Ectodermal cell (in vitro differentiated cells): ENCODE measurements at regions not wholly inside any gene's neighbourhood (a gene's known extent, or its start where the extent isn't known, plus 50 kb on each side); places are given as distances from the start of the nearest gene placed in this dataset.
A peak's percentile ranks its signal among the peaks of the same experiment; 100 is the strongest.

Experiments used
- H3K27ac ChIP-seq: 2 replicates; pipeline ENCODE4 v1.7.0; 2013; ENCODE audit warnings: mild to moderate bottlenecking, low read depth, low read length; ENCODE audit not compliant: insufficient read depth, poor library complexity, severe bottlenecking
- H3K27me3 ChIP-seq: 2 replicates; pipeline ENCODE4 v1.7.0; 2013; ENCODE audit warnings: mild to moderate bottlenecking, low read length; ENCODE audit not compliant: insufficient read depth, control insufficient read depth, poor library complexity, severe bottlenecking
- H3K36me3 ChIP-seq: one replicate; pipeline ENCODE4 v1.7.0; 2013; ENCODE audit warnings: low read length; ENCODE audit not compliant: control insufficient read depth, insufficient read depth
- H3K4me1 ChIP-seq: one replicate; pipeline ENCODE4 v1.7.0; 2013; ENCODE audit warnings: low read length; ENCODE audit not compliant: control insufficient read depth, insufficient read depth
- H3K4me3 ChIP-seq: 2 replicates; pipeline ENCODE4 v1.7.0; 2013; ENCODE audit warnings: low read depth, low read length, control low read depth; ENCODE audit not compliant: insufficient read depth
- H3K9me3 ChIP-seq: 2 replicates; pipeline ENCODE4 v1.7.0; 2013; ENCODE audit warnings: mild to moderate bottlenecking, low read length, moderate library complexity; ENCODE audit not compliant: control insufficient read depth
- WGBS, 2 experiments: methylation state at CpG; one replicate each; pipeline ENCODE4 v1.1.7; 2013; ENCODE audit warnings: missing lambda C conversion rate in 2 of 2; 5-methylcytosine and 5-hydroxymethylcytosine counted together

DNA sequence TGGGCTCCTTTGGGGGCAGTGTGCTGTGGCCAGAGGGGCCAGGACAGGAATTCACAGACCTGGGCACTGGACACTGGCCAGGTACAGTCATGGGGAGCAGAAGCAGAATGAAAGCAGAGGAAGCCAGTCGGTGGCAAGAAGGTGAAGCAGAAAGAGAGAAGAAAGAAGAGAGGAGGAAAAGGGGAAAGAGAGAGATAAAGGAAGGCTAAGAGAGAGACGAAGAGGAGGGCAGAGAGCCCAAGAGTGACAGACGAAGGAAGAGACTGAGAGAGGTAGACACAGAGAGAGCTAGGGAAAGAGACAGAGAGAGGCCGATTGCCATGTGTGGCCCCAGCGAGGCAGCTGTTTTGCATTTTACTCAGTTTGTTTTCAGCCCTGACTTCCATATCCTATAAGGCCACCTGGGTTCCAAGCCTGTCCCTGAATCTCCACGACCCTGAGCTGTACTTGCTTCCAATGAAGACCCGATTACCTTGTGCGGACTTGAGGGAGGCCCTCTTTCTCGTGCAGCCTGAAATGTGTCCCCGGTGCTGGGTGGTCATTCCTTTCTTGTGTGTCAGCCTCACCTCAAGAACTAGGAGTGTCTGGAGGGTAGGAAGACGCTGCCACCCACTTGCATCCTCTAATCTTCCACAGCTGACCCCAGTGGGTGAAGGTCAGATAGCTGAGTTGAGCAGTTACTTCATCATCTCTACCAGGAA is 73.9 kb downstream of the LSM3 start:
- Histone ChIP-seq H3K27ac (no peak overlapping the region), H3K4me1 (peaks cover 13% of the 10 kb centered on the region)
- 89 to 93% methylated on average over 11 of the region's 11 CpGs for WGBS, 2 experiments

DNA sequence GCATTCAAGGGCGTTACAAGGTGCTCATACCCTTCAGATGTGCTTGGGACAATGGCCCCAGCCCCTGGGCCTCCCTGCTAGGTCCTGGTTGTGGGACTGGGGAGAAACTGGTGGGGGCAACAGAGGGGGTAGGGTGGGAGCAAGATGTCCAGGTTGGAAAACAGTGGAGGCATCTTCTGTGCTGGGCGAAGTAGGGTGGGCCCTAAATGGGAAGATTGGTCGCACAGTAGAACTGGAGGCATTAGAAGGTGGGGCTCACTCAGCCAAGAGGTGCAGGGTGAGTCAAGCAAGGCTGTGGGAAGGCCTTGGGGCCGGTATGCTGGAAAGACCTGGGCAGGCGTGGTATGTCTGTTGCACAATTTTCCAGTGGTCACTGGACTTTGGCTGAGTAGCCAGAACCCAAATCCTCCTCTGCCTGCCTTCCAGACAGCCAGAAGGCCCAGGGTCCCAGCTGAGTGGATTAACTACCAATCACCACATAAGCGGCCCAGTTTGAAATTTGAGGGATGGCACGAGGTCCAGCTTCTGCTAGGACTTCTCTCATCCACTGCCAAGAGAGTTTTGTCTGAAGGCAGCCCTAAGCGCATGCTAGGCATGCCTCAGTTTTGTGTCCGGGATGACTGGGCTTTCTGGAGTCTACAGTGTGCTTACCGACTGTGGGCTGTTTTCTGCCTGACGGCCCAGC is 74.5 kb downstream of the LSM3 start:
- Histone ChIP-seq H3K9me3 (no peaks in the 10 kb centered on the region), H3K36me3 (no peaks in the 10 kb centered on the region), H3K27me3 (no peaks in the 10 kb centered on the region), H3K4me3 (no peak overlapping the region), H3K27ac (no peak overlapping the region), H3K4me1 (peaks cover 13% of the 10 kb centered on the region)
- 92% methylated on average over 11 of the region's 11 CpGs for WGBS, 2 experiments

More for the DNA sequence above, 73.9 kb downstream of the LSM3 start:
- Histone ChIP-seq H3K36me3 (no peaks in the 10 kb centered on the region), H3K27me3 (no peaks in the 10 kb centered on the region), H3K4me3 (no peak overlapping the region), H3K9me3 (no peaks in the 10 kb centered on the region)

DNA sequence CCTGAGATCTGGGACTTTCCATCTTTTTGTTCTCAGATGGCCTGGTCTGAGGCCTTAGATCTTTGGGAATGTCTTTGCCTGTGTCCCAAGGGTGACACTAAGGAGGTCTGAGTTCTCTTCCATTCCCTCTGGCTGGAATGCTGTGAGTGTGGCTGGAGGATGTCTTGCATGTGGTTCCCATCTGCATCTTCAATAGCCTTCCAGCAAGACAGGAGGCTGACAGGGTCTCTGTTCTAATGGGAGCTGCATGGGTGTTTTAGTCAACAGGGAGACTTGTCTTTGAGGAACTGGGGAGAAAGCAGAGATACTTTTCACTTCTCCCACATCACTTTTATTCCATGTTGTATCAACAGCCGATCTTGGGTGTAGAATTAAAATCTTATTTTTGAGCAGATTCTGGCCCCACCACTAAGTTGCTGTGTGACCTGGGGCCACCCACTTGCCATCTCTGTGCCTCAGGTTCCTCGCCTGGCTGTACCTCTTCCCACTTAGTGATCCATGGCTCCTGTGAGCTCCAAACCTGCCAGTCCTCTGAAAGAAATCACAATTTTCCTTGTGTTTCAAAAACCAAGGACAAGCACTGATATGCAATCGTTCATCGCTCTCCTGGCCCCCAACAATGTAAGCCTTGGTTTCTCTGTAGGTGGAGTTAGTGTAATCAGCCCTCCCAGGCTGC is 75.2 kb downstream of the LSM3 start:
- Histone ChIP-seq H3K27ac (no peak overlapping the region), H3K4me1 (peaks cover 11% of the 10 kb centered on the region), H3K27me3 (no peaks in the 10 kb centered on the region), H3K9me3 (no peaks in the 10 kb centered on the region), H3K36me3 (no peaks in the 10 kb centered on the region), H3K4me3 (no peak overlapping the region)
- 95 to 96% methylated on average over 4 of the region's 4 CpGs for WGBS, 2 experiments

DNA sequence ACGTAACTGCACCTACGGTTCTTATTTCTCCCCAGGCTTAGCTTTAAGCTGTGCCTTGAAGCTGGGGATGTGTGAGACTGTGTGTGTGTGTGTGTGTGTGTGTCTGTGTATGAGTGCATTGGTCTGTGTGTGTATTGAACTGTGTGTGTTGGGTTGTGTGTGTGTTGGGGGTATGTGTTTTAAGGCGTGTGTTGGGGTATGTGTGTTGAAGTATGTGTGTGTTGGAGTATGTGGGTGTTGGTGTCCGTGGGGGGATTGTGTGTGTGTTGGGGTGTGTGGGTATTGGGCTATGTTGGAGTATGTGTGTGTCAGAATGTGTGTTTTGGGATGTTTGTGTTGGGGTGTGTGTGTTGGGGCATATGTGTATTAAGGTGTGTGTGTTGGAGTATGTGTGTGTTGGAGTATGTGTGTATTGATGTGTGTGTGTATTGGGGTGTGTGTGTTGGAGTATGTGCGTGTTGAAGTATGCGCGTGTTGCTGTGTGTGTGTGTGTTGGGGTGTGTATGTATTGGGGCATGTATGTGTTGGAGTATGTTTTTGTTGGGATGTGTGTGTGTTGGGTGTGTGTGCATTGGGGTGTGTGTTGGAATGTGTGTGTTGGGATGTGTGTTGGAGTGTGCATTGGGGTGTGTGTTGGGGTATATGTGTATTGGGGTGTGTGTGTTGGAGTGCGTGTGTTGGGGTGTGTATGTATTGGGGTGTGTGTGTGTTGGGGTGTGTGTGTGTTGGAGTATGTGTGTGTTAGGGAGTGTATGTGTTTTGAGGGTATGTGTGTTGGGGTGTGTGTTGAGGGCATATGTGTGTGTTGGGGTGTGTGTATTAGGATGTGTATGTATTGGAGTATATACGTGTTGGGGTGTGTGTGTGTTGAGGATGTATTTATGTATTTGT is 76.4 kb downstream of the LSM3 start:
- Histone ChIP-seq H3K27ac (no peak overlapping the region), H3K36me3 (no peaks in the 10 kb centered on the region), H3K9me3 (no peaks in the 10 kb centered on the region), H3K4me1 (peaks cover 8% of the 10 kb centered on the region), H3K27me3 (no peaks in the 10 kb centered on the region), H3K4me3 (no peak overlapping the region)
- WGBS, 2 experiments, result 93 to 94% methylated on average over 9 of the region's 9 CpGs

DNA sequence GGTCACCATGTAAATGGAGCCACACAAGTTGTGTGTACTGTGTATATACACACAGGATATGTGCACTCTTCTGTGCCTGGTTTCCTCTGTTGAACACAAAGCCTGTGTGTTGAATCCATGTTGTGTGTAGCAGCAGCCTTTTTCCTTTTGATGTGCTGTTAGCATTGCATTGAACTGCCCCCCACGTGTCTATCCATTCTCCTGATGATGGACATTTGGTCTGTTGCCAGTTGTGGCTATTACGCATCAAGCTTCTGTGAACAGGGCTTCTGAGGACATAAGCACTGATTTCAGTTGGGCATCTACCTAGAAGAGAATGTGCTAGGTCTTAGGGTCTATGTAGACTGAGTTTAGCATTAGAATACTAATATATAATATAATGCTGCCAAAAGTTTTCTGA is 77.4 kb downstream of the LSM3 start:
- Histone ChIP-seq H3K9me3 (no peaks in the 10 kb centered on the region), H3K36me3 (no peaks in the 10 kb centered on the region), H3K27ac (peak overlapping the region; percentile 46), H3K4me1 (peaks cover 8% of the 10 kb centered on the region), H3K27me3 (no peaks in the 10 kb centered on the region), H3K4me3 (no peak overlapping the region)
- 85 to 96% methylated on average over 2 of the region's 2 CpGs for WGBS, 2 experiments

DNA sequence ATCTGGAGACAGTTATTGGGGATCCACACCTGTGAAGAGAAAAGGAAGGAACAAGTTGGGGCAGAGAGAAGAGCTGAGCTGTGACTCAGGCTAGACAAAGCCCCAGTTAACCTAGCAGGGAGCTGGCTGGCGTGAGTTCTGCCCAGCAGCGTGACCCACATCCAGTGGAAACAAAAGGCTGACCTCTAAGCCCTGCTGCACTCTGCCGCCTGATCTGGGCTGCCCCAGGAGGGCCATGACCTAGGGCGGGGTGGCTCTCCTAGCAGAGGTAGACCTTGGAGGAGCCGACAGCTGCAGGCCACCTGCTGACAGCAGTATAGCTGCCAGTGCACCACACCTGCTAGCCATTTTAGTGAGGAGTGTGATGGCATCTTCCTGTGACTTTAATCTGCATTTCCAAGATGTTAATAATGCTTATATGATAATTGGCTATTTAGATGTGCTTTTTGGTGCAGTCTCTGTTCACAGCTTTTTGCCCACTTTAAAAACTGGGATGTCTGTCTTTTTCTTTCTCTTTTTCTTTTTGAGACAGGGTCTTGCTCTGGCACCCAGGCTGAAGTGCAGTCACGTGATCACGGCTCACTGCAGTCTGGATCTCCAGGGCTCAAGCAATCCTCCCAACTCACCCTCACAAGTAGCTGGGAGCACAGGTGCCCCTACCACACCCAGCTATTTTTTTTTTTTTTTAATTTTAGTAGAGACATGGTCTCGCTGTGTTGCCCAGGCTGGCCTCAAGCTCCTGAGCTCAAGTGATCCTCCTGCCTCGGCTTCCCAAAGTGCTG is 78.1 kb downstream of the LSM3 start:
- H3K4me1 ChIP-seq, result peaks cover 8% of the 10 kb centered on the region
- peak overlapping the region; percentile 46 for H3K27ac ChIP-seq
- H3K27me3 ChIP-seq, result no peaks in the 10 kb centered on the region
- WGBS, 2 experiments, result 36 to 39% methylated on average over 9 of the region's 9 CpGs
- no peaks in the 10 kb centered on the region for H3K36me3 ChIP-seq
- no peak overlapping the region for H3K4me3 ChIP-seq
- H3K9me3 ChIP-seq, result no peaks in the 10 kb centered on the region

DNA sequence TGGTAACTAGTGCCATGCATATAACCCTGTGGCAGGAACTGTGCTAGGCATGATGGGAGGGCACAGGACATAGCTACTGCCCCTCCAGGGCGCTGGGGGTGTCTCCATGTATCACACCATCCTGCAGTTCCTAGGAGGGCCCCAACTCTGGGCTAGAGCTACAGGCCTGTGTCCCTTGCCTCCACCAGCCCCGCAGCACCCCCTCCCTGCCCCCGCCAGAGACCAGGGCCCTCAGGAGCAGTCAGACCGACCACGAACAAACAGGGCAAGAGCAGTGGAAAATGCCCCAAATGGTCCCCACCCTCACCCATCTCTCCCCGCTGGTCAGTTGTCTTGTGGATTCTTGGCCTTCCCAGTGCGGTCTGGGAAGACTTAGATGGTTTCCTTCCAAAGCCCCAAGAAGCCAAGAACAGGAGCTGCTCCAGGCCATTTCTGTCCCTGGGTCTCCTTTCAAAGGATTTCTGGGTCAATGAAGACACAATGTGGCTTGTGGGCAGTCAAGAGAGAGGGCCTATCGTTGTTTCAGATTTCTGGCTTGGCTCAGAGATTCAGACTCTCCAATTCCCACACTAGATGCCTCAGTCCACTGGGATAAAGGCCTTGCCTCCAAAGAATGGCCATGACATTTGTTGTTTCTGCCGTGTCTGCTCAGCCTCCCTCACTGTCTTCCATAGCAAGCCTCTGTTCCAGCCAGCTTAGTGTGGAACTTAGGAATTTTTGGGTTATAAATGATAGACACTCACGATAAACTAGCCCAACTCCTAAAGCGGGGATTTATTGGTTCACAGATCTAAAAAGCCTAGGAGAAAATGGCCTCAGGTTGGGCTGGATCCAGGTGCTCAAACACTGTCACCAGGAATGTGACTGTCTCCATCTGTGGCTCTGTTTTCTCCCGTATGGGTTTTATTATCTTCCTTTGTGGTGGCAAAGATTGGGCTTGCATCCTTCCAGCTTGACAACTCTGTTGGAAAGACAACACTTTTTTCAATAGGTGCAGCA is 80.6 kb downstream of the LSM3 start:
- Histone ChIP-seq H3K27ac (no peak overlapping the region), H3K9me3 (no peaks in the 10 kb centered on the region), H3K36me3 (no peaks in the 10 kb centered on the region), H3K4me3 (no peak overlapping the region), H3K27me3 (no peaks in the 10 kb centered on the region), H3K4me1 (peaks cover 8% of the 10 kb centered on the region)
- WGBS, 2 experiments, result 82 to 85% methylated on average over 12 of the region's 12 CpGs

DNA sequence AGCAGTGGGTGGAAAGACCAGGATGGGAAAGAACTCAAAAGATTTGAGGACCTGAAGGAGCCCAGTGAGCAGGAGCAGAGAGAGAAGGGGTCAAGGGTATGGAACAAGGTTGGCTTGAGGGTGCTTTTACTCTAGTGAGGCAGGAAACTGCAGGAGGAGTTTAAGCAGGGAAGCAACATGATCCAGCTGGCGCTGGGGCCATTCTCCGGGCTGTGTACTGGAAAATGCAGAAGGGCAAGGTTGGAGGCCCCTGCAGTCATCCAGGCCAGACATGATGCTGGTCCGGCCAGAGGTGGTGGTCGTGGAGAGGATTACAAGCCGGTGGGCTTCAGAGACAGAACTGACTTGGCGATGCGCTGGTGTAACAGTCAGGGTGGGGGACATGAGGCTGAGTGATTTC is 81.8 kb downstream of the LSM3 start:
- H3K27me3 ChIP-seq, result no peaks in the 10 kb centered on the region
- 82 to 85% methylated on average over 7 of the region's 7 CpGs for WGBS, 2 experiments
- H3K9me3 ChIP-seq, result no peaks in the 10 kb centered on the region
- no peak overlapping the region for H3K27ac ChIP-seq
- no peak overlapping the region for H3K4me3 ChIP-seq
- H3K36me3 ChIP-seq, result no peaks in the 10 kb centered on the region
- H3K4me1 ChIP-seq, result peaks cover 8% of the 10 kb centered on the region
